ENCODE measurements at regions not wholly inside any gene's neighbourhood (a gene's known extent, or its start where the extent isn't known, plus 50 kb on each side); places are given as distances from the start of the nearest gene placed in this dataset.
A peak's percentile ranks its signal among the peaks of the same experiment; 100 is the strongest.
"Not testable (repeated sequence)": the region's sequence is repeated elsewhere in the genome, so short reads cannot be mapped to it uniquely, and the experiment has no call there.

DNA sequence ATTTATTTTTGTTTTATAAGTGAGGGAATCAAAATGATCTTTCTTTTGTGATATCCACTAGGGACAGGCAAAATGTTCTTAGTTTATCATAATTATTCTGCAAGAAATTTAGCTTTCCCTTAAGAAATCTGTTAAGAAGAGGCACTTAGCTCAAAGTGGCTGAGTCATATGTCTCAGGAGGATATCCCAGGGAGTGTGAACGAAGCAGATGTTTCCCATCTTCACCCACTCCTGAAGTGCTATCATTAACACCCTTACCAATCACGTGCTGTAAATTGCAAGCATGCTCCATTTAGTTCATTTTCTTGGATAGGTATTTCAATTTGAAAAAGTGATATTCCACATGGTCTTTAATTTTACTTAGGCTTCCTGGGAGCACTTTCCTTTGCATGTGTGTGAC lies 774.3 kb upstream of the TMEFF2 start:
- Histone ChIP-seq H3K23ac (ENCODE audit: low read length) (no peak overlapping the region), H3K36me3 (ENCODE audit: control insufficient read depth in 1 of 2, insufficient read depth in 2 of 2, low read length in 2 of 2) (no peaks in the 10 kb centered on the region), H2AFZ (ENCODE audit: insufficient read depth, low read length, poor library complexity) (no peak overlapping the region), H3K4ac (ENCODE audit: low read depth, low read length) (no peak overlapping the region), H3K4me1 (ENCODE audit: control insufficient read depth in 1 of 2, insufficient read depth in 2 of 2, low read length in 2 of 2) (no peaks in the 10 kb centered on the region), H3K4me3 (ENCODE audit: low read depth, low read length) (no peak overlapping the region), H2BK12ac (ENCODE audit: low read length) (no peak overlapping the region), H3K14ac (ENCODE audit: low read length) (no peak overlapping the region), H3K27me3 (ENCODE audit: insufficient read depth, low read length) (no peaks in the 10 kb centered on the region), H4K12ac (ENCODE audit: low read depth, low read length) (no peak overlapping the region), H4K91ac (ENCODE audit: low read depth, low read length) (no peak overlapping the region), H3K4me2 (ENCODE audit: low read length) (no peak overlapping the region), H2BK120ac (ENCODE audit: insufficient read depth, low read length, poor library complexity) (no peak overlapping the region), H4K8ac (ENCODE audit: low read depth, low read length) (no peak overlapping the region), H3K9me3 (ENCODE audit: insufficient read depth, low read depth, low read length) (no peaks in the 10 kb centered on the region), H2BK5ac (ENCODE audit: low read depth, low read length, poor library complexity) (no peak overlapping the region), H3K79me1 (ENCODE audit: low read length) (no peaks in the 10 kb centered on the region), H3K9ac (ENCODE audit: low read length) (no peak overlapping the region), H3K27ac (ENCODE audit: low read depth, low read length) (no peak overlapping the region), H3K79me2 (ENCODE audit: control insufficient read depth, insufficient read depth, low read length, poor library complexity) (no peaks in the 10 kb centered on the region), H2AK5ac (ENCODE audit: low read length) (no peak overlapping the region), H3K18ac (ENCODE audit: low read length) (no peak overlapping the region)
- DNase-seq: no peak
- WGBS (ENCODE audit: extremely low coverage, insufficient coverage, insufficient read length): no CpG with 5 or more reads among the region's 2 CpGs

- Histone ChIP-seq H3K79me2 (ENCODE audit: control insufficient read depth, insufficient read depth, low read length, poor library complexity) (no peaks in the 10 kb centered on the region), H3K79me1 (ENCODE audit: low read length) (no peaks in the 10 kb centered on the region), H2AK5ac (ENCODE audit: low read length) (no peak overlapping the region), H4K12ac (ENCODE audit: low read depth, low read length) (no peak overlapping the region), H3K14ac (ENCODE audit: low read length) (no peak overlapping the region), H3K27ac (ENCODE audit: low read depth, low read length) (no peak overlapping the region), H2BK5ac (ENCODE audit: low read depth, low read length, poor library complexity) (no peak overlapping the region), H3K27me3 (ENCODE audit: insufficient read depth, low read length) (no peaks in the 10 kb centered on the region), H3K4ac (ENCODE audit: low read depth, low read length) (no peak overlapping the region), H4K91ac (ENCODE audit: low read depth, low read length) (no peak overlapping the region), H3K36me3 (ENCODE audit: control insufficient read depth in 1 of 2, insufficient read depth in 2 of 2, low read length in 2 of 2) (no peaks in the 10 kb centered on the region), H3K4me1 (ENCODE audit: control insufficient read depth in 1 of 2, insufficient read depth in 2 of 2, low read length in 2 of 2) (no peaks in the 10 kb centered on the region), H3K9me3 (ENCODE audit: insufficient read depth, low read depth, low read length) (no peaks in the 10 kb centered on the region), H3K4me3 (ENCODE audit: low read depth, low read length) (no peak overlapping the region), H3K23ac (ENCODE audit: low read length) (no peak overlapping the region), H2BK12ac (ENCODE audit: low read length) (no peak overlapping the region), H4K8ac (ENCODE audit: low read depth, low read length) (no peak overlapping the region), H3K4me2 (ENCODE audit: low read length) (no peak overlapping the region), H3K18ac (ENCODE audit: low read length) (no peak overlapping the region), H2AFZ (ENCODE audit: insufficient read depth, low read length, poor library complexity) (no peak overlapping the region), H3K9ac (ENCODE audit: low read length) (no peak overlapping the region), H2BK120ac (ENCODE audit: insufficient read depth, low read length, poor library complexity) (no peak overlapping the region)
- DNase-seq: peak in 1 of 2 donors; percentile 15
- WGBS (ENCODE audit: extremely low coverage, insufficient coverage, insufficient read length): no CpG with 5 or more reads among the region's 3 CpGs
Observed at GRCh38 chr2:192960945-192961344, 766.2 kb upstream of the TMEFF2 start.

DNA sequence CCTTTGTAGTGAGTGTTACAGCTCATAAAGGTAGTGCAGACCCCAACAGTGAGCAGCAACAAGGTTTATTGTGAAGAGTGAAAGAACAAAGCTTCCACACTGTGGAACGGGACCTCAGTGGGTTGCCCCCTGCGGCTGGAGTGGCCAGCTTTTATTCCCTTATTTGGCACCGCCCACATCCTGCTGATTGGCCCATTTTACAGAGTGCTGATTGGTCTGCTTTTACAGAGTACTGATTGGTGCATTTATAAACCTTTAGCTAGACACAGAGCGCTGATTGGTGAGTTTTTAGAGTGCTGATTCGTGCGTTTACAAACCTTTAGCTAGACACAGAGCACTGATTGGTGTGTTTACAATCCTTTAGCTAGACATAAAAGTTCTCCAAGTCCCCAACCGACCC lies 763.9 kb upstream of the TMEFF2 start:
- not testable (repeated sequence) for H3K4me2 ChIP-seq (ENCODE audit: low read length); H4K8ac ChIP-seq (ENCODE audit: low read depth, low read length); H3K9me3 ChIP-seq (ENCODE audit: insufficient read depth, low read depth, low read length); H3K9ac ChIP-seq (ENCODE audit: low read length); H3K27ac ChIP-seq (ENCODE audit: low read depth, low read length); H3K14ac ChIP-seq (ENCODE audit: low read length); H3K18ac ChIP-seq (ENCODE audit: low read length); H2BK12ac ChIP-seq (ENCODE audit: low read length); H4K12ac ChIP-seq (ENCODE audit: low read depth, low read length); H3K4me1 ChIP-seq (ENCODE audit: control insufficient read depth in 1 of 2, insufficient read depth in 2 of 2, low read length in 2 of 2); H2AFZ ChIP-seq (ENCODE audit: insufficient read depth, low read length, poor library complexity); H3K79me1 ChIP-seq (ENCODE audit: low read length); H2AK5ac ChIP-seq (ENCODE audit: low read length); H3K27me3 ChIP-seq (ENCODE audit: insufficient read depth, low read length); H3K23ac ChIP-seq (ENCODE audit: low read length); H2BK120ac ChIP-seq (ENCODE audit: insufficient read depth, low read length, poor library complexity); H3K4me3 ChIP-seq (ENCODE audit: low read depth, low read length); H2BK5ac ChIP-seq (ENCODE audit: low read depth, low read length, poor library complexity); H4K91ac ChIP-seq (ENCODE audit: low read depth, low read length); H3K36me3 ChIP-seq (ENCODE audit: control insufficient read depth in 1 of 2, insufficient read depth in 2 of 2, low read length in 2 of 2); H3K79me2 ChIP-seq (ENCODE audit: control insufficient read depth, insufficient read depth, low read length, poor library complexity); DNase-seq; H3K4ac ChIP-seq (ENCODE audit: low read depth, low read length)
- WGBS (ENCODE audit: extremely low coverage, insufficient coverage, insufficient read length): no CpG with 5 or more reads among the region's 7 CpGs

DNA sequence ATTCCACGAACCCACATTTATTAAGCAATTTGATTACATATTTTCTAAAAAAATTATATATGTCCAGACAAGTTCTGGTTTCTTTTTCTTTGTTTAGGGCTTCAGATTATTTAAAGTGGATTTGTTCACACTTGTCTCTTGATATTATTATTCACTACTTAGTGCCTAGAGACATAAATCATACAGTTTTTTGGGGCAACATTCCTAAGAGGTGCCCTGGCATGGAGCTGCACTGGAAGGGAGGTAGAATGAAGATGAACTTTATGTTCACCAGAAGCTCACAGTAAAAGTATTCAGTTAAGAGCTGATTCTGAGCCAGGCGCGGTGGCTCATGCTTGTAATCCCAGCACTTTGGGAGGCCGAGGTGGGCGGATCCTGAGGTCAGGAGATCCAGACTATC lies 762.7 kb upstream of the TMEFF2 start:
- H3K14ac ChIP-seq (ENCODE audit: low read length): no peak overlapping the region
- H3K18ac ChIP-seq (ENCODE audit: low read length): no peak overlapping the region
- H3K4me1 ChIP-seq (ENCODE audit: control insufficient read depth in 1 of 2, insufficient read depth in 2 of 2, low read length in 2 of 2): no peaks in the 10 kb centered on the region
- H2AK5ac ChIP-seq (ENCODE audit: low read length): no peak overlapping the region
- H3K27me3 ChIP-seq (ENCODE audit: insufficient read depth, low read length): no peaks in the 10 kb centered on the region
- H3K4me2 ChIP-seq (ENCODE audit: low read length): no peak overlapping the region
- no peaks in the 10 kb centered on the region for H3K9me3 ChIP-seq (ENCODE audit: insufficient read depth, low read depth, low read length)
- no peaks in the 10 kb centered on the region for H3K79me1 ChIP-seq (ENCODE audit: low read length)
- no peak overlapping the region for H3K27ac ChIP-seq (ENCODE audit: low read depth, low read length)
- no peak overlapping the region for H3K9ac ChIP-seq (ENCODE audit: low read length)
- H3K4me3 ChIP-seq (ENCODE audit: low read depth, low read length): no peak overlapping the region
- DNase-seq: no peak
- H4K91ac ChIP-seq (ENCODE audit: low read depth, low read length): no peak overlapping the region
- no CpG with 5 or more reads among the region's 5 CpGs for WGBS (ENCODE audit: extremely low coverage, insufficient coverage, insufficient read length)
- no peak overlapping the region for H2BK12ac ChIP-seq (ENCODE audit: low read length)
- H2BK5ac ChIP-seq (ENCODE audit: low read depth, low read length, poor library complexity): no peak overlapping the region
- H2AFZ ChIP-seq (ENCODE audit: insufficient read depth, low read length, poor library complexity): no peak overlapping the region
- no peak overlapping the region for H2BK120ac ChIP-seq (ENCODE audit: insufficient read depth, low read length, poor library complexity)
- no peaks in the 10 kb centered on the region for H3K79me2 ChIP-seq (ENCODE audit: control insufficient read depth, insufficient read depth, low read length, poor library complexity)
- H4K12ac ChIP-seq (ENCODE audit: low read depth, low read length): no peak overlapping the region
- no peak overlapping the region for H3K4ac ChIP-seq (ENCODE audit: low read depth, low read length)
- H3K36me3 ChIP-seq (ENCODE audit: control insufficient read depth in 1 of 2, insufficient read depth in 2 of 2, low read length in 2 of 2): no peaks in the 10 kb centered on the region
- H3K23ac ChIP-seq (ENCODE audit: low read length): no peak overlapping the region
- no peak overlapping the region for H4K8ac ChIP-seq (ENCODE audit: low read depth, low read length)

All from trophoblast cell (in vitro differentiated cells and primary cell).